ENCODE measurements at regions not wholly inside any gene's neighbourhood (a gene's known extent, or its start where the extent isn't known, plus 50 kb on each side); places are given as distances from the start of the nearest gene placed in this dataset.

GRCh38 chr14:101504096-101504948 lies 57.0 kb upstream of the DIO3 start:
- Mint-ChIP-seq H3K36me3 (peaks cover 0 to 4% (median 0%) of the 10 kb centered on the region in 3 donors), H3K27ac (no peak overlapping the region), H3K4me1 (no peaks in the 10 kb centered on the region), H3K27me3 (peaks cover 0 to 26% (median 15%) of the 10 kb centered on the region in 5 donors), H3K9me3 (peaks cover 0 to 2% (median 0%) of the 10 kb centered on the region in 9 donors), H3K4me3 (no peak overlapping the region)
- ATAC-seq = no peak
- DNase-seq = peak in 1 of 10 donors; percentile 41
- POLR2A ChIA-PET = no interaction called here

GRCh38 chr14:101505236-101505970 lies 55.9 kb upstream of the DIO3 start:
- ATAC-seq (no peak), DNase-seq (peak in 1 of 10 donors; percentile 42)
- Mint-ChIP-seq H3K27me3 (peaks cover 0 to 18% (median 9%) of the 10 kb centered on the region in 5 donors), H3K36me3 (peaks cover 0 to 4% (median 0%) of the 10 kb centered on the region in 3 donors), H3K4me3 (no peak overlapping the region), H3K9me3 (peaks cover 0 to 2% (median 0%) of the 10 kb centered on the region in 9 donors), H3K4me1 (no peaks in the 10 kb centered on the region), H3K27ac (no peak overlapping the region)
- POLR2A ChIA-PET = no interaction called here

GRCh38 chr14:101506211-101506925 lies 54.9 kb upstream of the DIO3 start:
- ATAC-seq (no peak), DNase-seq (no peak)
- POLR2A ChIA-PET = no interaction called here

GRCh38 chr14:101506926-101507835 lies 54.1 kb upstream of the DIO3 start:
- Mint-ChIP-seq H3K4me3 (no peak overlapping the region), H3K36me3 (peaks cover 0 to 4% (median 0%) of the 10 kb centered on the region in 3 donors), H3K27ac (peak overlapping the region in 1 of 10 donors; percentile 8), H3K4me1 (peaks cover 0 to 1% (median 0%) of the 10 kb centered on the region in 4 donors), H3K9me3 (peaks cover 0 to 2% (median 0%) of the 10 kb centered on the region in 9 donors), H3K27me3 (peaks cover 0 to 9% (median 1%) of the 10 kb centered on the region in 5 donors)
- ATAC-seq (no peak), DNase-seq (peak in 1 of 10 donors; percentile 50)
- POLR2A ChIA-PET = no interaction called here

More at GRCh38 chr14:101506211-101506925, 54.9 kb upstream of the DIO3 start:
- peaks cover 0 to 2% (median 0%) of the 10 kb centered on the region in 9 donors for H3K9me3 Mint-ChIP-seq
- H3K27ac Mint-ChIP-seq = no peak overlapping the region
- peaks cover 0 to 4% (median 0%) of the 10 kb centered on the region in 3 donors for H3K36me3 Mint-ChIP-seq
- no peak overlapping the region for H3K4me3 Mint-ChIP-seq
- H3K27me3 Mint-ChIP-seq = peaks cover 0 to 17% (median 6%) of the 10 kb centered on the region in 5 donors
- no peaks in the 10 kb centered on the region for H3K4me1 Mint-ChIP-seq

GRCh38 chr14:101507836-101508150 lies 53.5 kb upstream of the DIO3 start:
- Mint-ChIP-seq H3K27ac (no peak overlapping the region), H3K4me3 (no peak overlapping the region), H3K27me3 (peaks cover 0 to 9% (median 0%) of the 10 kb centered on the region in 5 donors), H3K9me3 (peaks cover 0 to 2% (median 0%) of the 10 kb centered on the region in 9 donors), H3K4me1 (peaks cover 0 to 1% (median 0%) of the 10 kb centered on the region in 4 donors), H3K36me3 (peaks cover 0 to 4% (median 0%) of the 10 kb centered on the region in 3 donors)
- POLR2A ChIA-PET = no interaction called here
- ATAC-seq = no peak
- no peak for DNase-seq

- Mint-ChIP-seq H3K36me3 (peaks cover 0 to 4% (median 0%) of the 10 kb centered on the region in 3 donors), H3K4me3 (no peak overlapping the region), H3K27ac (peak overlapping the region in 1 of 10 donors; percentile 27), H3K9me3 (peaks cover 0 to 2% (median 0%) of the 10 kb centered on the region in 9 donors), H3K27me3 (peaks cover 0 to 9% (median 0%) of the 10 kb centered on the region in 5 donors), H3K4me1 (peaks cover 0 to 1% (median 0%) of the 10 kb centered on the region in 4 donors)
- DNase-seq = peak in 1 of 10 donors; percentile 55
- POLR2A ChIA-PET = no interaction called here
- no peak for ATAC-seq
Measured at GRCh38 chr14:101508196-101508947, 52.9 kb upstream of the DIO3 start.

- POLR2A ChIA-PET = no interaction called here
- Mint-ChIP-seq H3K9me3 (peaks cover 0 to 2% (median 0%) of the 10 kb centered on the region in 9 donors), H3K27ac (no peak overlapping the region), H3K36me3 (no peaks in the 10 kb centered on the region), H3K4me3 (no peak overlapping the region), H3K27me3 (peaks cover 0 to 3% (median 0%) of the 10 kb centered on the region in 5 donors), H3K4me1 (peaks cover 0 to 1% (median 0%) of the 10 kb centered on the region in 4 donors)
- no peak for ATAC-seq
- DNase-seq = peak in 1 of 10 donors; percentile 55
Measured at GRCh38 chr14:101508948-101509729, 52.2 kb upstream of the DIO3 start.

GRCh38 chr14:101509730-101510371 lies 51.4 kb upstream of the DIO3 start:
- Mint-ChIP-seq H3K4me1 (peaks cover 0 to 1% (median 0%) of the 10 kb centered on the region in 4 donors), H3K27ac (no peak overlapping the region), H3K27me3 (no peaks in the 10 kb centered on the region), H3K4me3 (no peak overlapping the region), H3K9me3 (no peaks in the 10 kb centered on the region), H3K36me3 (no peaks in the 10 kb centered on the region)
- ATAC-seq (no peak), DNase-seq (peak in 1 of 10 donors; percentile 48)
- POLR2A ChIA-PET = no interaction called here

GRCh38 chr14:101511199-101511598 lies 50.1 kb upstream of the DIO3 start:
- Mint-ChIP-seq H3K4me3 (no peak overlapping the region), H3K36me3 (peaks cover 0 to 4% (median 3%) of the 10 kb centered on the region in 3 donors), H3K27me3 (peaks cover 0 to 1% (median 0%) of the 10 kb centered on the region in 5 donors), H3K27ac (no peak overlapping the region), H3K9me3 (peaks cover 0 to 8% (median 3%) of the 10 kb centered on the region in 9 donors), H3K4me1 (peaks cover 0 to 1% (median 0%) of the 10 kb centered on the region in 4 donors)
- ATAC-seq = no peak
- no peak for DNase-seq
- POLR2A ChIA-PET = no interaction called here

Measured in naive thymus-derived CD8-positive, alpha-beta T cell (primary cell).